ENCODE measurements at regions not wholly inside any gene's neighbourhood (a gene's known extent, or its start where the extent isn't known, plus 50 kb on each side); places are given as distances from the start of the nearest gene placed in this dataset.
A peak's percentile ranks its signal among the peaks of the same experiment; 100 is the strongest.

DNA sequence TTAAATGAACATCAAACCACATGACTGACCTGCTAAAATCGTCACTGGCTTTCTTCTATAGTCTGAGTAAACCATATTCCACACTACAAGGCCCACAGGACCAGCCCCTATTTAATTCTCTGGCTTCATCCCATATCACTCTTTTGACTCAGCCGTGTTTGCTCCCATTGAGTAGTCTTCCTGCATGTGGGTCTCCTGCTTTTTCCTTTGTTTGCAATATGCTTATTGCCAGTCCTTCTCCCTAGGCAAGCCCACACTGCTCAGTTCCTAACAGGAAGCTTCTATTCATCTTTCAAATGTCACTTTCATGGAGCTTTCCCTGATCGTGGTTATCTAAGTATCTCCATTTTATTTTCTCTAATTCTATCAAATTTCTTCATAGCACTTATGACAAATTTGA is 329.6 kb downstream of the RAPGEF2 start:
- Histone ChIP-seq H3K4me1 (ENCODE audit: control insufficient read depth, extremely low read depth, insufficient read depth, low read length) (no peaks in the 10 kb centered on the region), H3K4me2 (ENCODE audit: extremely low read depth, insufficient read depth, low read length) (no peak overlapping the region), H3K79me2 (ENCODE audit: control insufficient read depth, insufficient read depth, low read length) (no peaks in the 10 kb centered on the region), H3K9ac (ENCODE audit: insufficient read depth, low read length) (no peak overlapping the region), H3K4me3 (replicated peaks in 1 of 4; ENCODE audit: control extremely low read depth in 1 of 4, insufficient read depth in 1 of 4, low read depth in 3 of 4, low read length in 4 of 4) (no peak overlapping the region), H3K36me3 (ENCODE audit: control insufficient read depth, insufficient read depth, low read length) (no peaks in the 10 kb centered on the region), H2AFZ (ENCODE audit: low read length) (no peak overlapping the region), H3K27ac (ENCODE audit: insufficient read depth, low read length) (no peak overlapping the region), H3K9me3 (ENCODE audit: control insufficient read depth, insufficient read depth, low read depth, low read length) (no peaks in the 10 kb centered on the region), H4K20me1 (ENCODE audit: control insufficient read depth, extremely low read depth, insufficient read depth, low read length) (no peaks in the 10 kb centered on the region), H3K27me3 (ENCODE audit: control insufficient read depth, insufficient read depth, low read length) (no peaks in the 10 kb centered on the region)
- TF ChIP-seq, protein P1, sequence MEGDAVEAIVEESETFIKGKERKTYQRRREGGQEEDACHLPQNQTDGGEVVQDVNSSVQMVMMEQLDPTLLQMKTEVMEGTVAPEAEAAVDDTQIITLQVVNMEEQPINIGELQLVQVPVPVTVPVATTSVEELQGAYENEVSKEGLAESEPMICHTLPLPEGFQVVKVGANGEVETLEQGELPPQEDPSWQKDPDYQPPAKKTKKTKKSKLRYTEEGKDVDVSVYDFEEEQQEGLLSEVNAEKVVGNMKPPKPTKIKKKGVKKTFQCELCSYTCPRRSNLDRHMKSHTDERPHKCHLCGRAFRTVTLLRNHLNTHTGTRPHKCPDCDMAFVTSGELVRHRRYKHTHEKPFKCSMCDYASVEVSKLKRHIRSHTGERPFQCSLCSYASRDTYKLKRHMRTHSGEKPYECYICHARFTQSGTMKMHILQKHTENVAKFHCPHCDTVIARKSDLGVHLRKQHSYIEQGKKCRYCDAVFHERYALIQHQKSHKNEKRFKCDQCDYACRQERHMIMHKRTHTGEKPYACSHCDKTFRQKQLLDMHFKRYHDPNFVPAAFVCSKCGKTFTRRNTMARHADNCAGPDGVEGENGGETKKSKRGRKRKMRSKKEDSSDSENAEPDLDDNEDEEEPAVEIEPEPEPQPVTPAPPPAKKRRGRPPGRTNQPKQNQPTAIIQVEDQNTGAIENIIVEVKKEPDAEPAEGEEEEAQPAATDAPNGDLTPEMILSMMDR (conservative IDR thresholded peaks at IDR 0.05 in 1 of 2, IDR thresholded peaks at IDR 0.05 in 1 of 2; ENCODE audit: low read depth in 1 of 2, low read length in 2 of 2): no peak
- no peak for TF ChIP-seq EZH2 (IDR thresholded peaks at IDR 0.05; ENCODE audit: low read length, missing control alignments)
- DNase-seq (ENCODE audit: low read depth in 2 of 2): no peak

GRCh38 chr4:159433337-159433736 is 330.5 kb downstream of the RAPGEF2 start:
- no peak overlapping the region for H3K27ac ChIP-seq (ENCODE audit: insufficient read depth, low read length)
- H3K9ac ChIP-seq (ENCODE audit: insufficient read depth, low read length): no peak overlapping the region
- H3K27me3 ChIP-seq (ENCODE audit: control insufficient read depth, insufficient read depth, low read length): no peaks in the 10 kb centered on the region
- H3K36me3 ChIP-seq (ENCODE audit: control insufficient read depth, insufficient read depth, low read length): no peaks in the 10 kb centered on the region
- TF ChIP-seq, protein P1 (conservative IDR thresholded peaks at IDR 0.05 in 1 of 2, IDR thresholded peaks at IDR 0.05 in 1 of 2; ENCODE audit: low read depth in 1 of 2, low read length in 2 of 2): no peak
- no peak for TF ChIP-seq EZH2 (IDR thresholded peaks at IDR 0.05; ENCODE audit: low read length, missing control alignments)
- no peak overlapping the region for H3K4me3 ChIP-seq (replicated peaks in 1 of 4; ENCODE audit: control extremely low read depth in 1 of 4, insufficient read depth in 1 of 4, low read depth in 3 of 4, low read length in 4 of 4)
- H3K4me2 ChIP-seq (ENCODE audit: extremely low read depth, insufficient read depth, low read length): no peak overlapping the region
- no peak overlapping the region for H2AFZ ChIP-seq (ENCODE audit: low read length)
- H3K4me1 ChIP-seq (ENCODE audit: control insufficient read depth, extremely low read depth, insufficient read depth, low read length): no peaks in the 10 kb centered on the region
- no peaks in the 10 kb centered on the region for H3K79me2 ChIP-seq (ENCODE audit: control insufficient read depth, insufficient read depth, low read length)
- no peaks in the 10 kb centered on the region for H3K9me3 ChIP-seq (ENCODE audit: control insufficient read depth, insufficient read depth, low read depth, low read length)
- DNase-seq (ENCODE audit: low read depth in 2 of 2): no peak
- H4K20me1 ChIP-seq (ENCODE audit: control insufficient read depth, extremely low read depth, insufficient read depth, low read length): no peaks in the 10 kb centered on the region

GRCh38 chr4:159434114-159434870 is 331.4 kb downstream of the RAPGEF2 start:
- no peak overlapping the region for H3K27ac ChIP-seq (ENCODE audit: insufficient read depth, low read length)
- TF ChIP-seq EZH2 (IDR thresholded peaks at IDR 0.05; ENCODE audit: low read length, missing control alignments): no peak
- TF ChIP-seq, protein P1 (conservative IDR thresholded peaks at IDR 0.05 in 1 of 2, IDR thresholded peaks at IDR 0.05 in 1 of 2; ENCODE audit: low read depth in 1 of 2, low read length in 2 of 2): no peak
- DNase-seq (ENCODE audit: low read depth in 2 of 2): peak; percentile 40 to 49
- no peaks in the 10 kb centered on the region for H3K36me3 ChIP-seq (ENCODE audit: control insufficient read depth, insufficient read depth, low read length)
- H3K27me3 ChIP-seq (ENCODE audit: control insufficient read depth, insufficient read depth, low read length): no peaks in the 10 kb centered on the region
- no peaks in the 10 kb centered on the region for H3K9me3 ChIP-seq (ENCODE audit: control insufficient read depth, insufficient read depth, low read depth, low read length)
- H3K9ac ChIP-seq (ENCODE audit: insufficient read depth, low read length): no peak overlapping the region
- no peaks in the 10 kb centered on the region for H4K20me1 ChIP-seq (ENCODE audit: control insufficient read depth, extremely low read depth, insufficient read depth, low read length)
- no peak overlapping the region for H3K4me3 ChIP-seq (replicated peaks in 1 of 4; ENCODE audit: control extremely low read depth in 1 of 4, insufficient read depth in 1 of 4, low read depth in 3 of 4, low read length in 4 of 4)
- no peaks in the 10 kb centered on the region for H3K4me1 ChIP-seq (ENCODE audit: control insufficient read depth, extremely low read depth, insufficient read depth, low read length)
- H3K79me2 ChIP-seq (ENCODE audit: control insufficient read depth, insufficient read depth, low read length): no peaks in the 10 kb centered on the region
- no peak overlapping the region for H3K4me2 ChIP-seq (ENCODE audit: extremely low read depth, insufficient read depth, low read length)
- H2AFZ ChIP-seq (ENCODE audit: low read length): no peak overlapping the region

All from fibroblast of lung (primary cell).